KMS-11 (cell line): ENCODE measurements at regions not wholly inside any gene's neighbourhood (a gene's known extent, or its start where the extent isn't known, plus 50 kb on each side); places are given as distances from the start of the nearest gene placed in this dataset.
"Not testable (repeated sequence)": the region's sequence is repeated elsewhere in the genome, so short reads cannot be mapped to it uniquely, and the experiment has no call there.

Experiments
- H2AFZ ChIP-seq: fragments of 200-600 bp; sonication (generic); 2 replicates; pipeline ENCODE4 v1.6.1; 2016; ENCODE audit warnings: antibody characterized with exemption, mixed run types, low read depth
- H3K27ac ChIP-seq: fragments of 200-600 bp; sonication (generic); 2 replicates; pipeline ENCODE4 v1.6.1; 2016; ENCODE audit warnings: mild to moderate bottlenecking, mixed run types
- H3K27me3 ChIP-seq: fragments of 200-600 bp; sonication (generic); 2 replicates; pipeline ENCODE4 v1.6.1; 2017; ENCODE audit warnings: mild to moderate bottlenecking, low read depth, mixed run types, moderate library complexity; ENCODE audit not compliant: insufficient read depth
- H3K36me3 ChIP-seq: fragments of 200-600 bp; sonication (generic); 2 replicates; pipeline ENCODE4 v1.6.1; 2017; ENCODE audit warnings: mild to moderate bottlenecking, mixed run types; ENCODE audit not compliant: insufficient read depth
- H3K4me1 ChIP-seq: fragments of 200-600 bp; sonication (generic); 2 replicates; pipeline ENCODE4 v1.6.1; 2016; ENCODE audit warnings: mild to moderate bottlenecking, low read depth, mixed run types; ENCODE audit not compliant: poor library complexity, severe bottlenecking
- H3K4me2 ChIP-seq: fragments of 200-600 bp; sonication (generic); 2 replicates; pipeline ENCODE4 v1.7.0; 2016; ENCODE audit warnings: mild to moderate bottlenecking, mixed run types
- H3K4me3 ChIP-seq: fragments of 200-600 bp; sonication (generic); IDR thresholded peaks from 2 replicates; pipeline ENCODE4 v1.6.1; 2017; ENCODE audit warnings: low read depth, low read length, mixed read lengths; ENCODE audit not compliant: insufficient read depth
- H3K79me2 ChIP-seq: fragments of 200-600 bp; sonication (generic); 2 replicates; pipeline ENCODE4 v1.6.1; 2016; ENCODE audit warnings: low read depth, mixed run types; ENCODE audit not compliant: insufficient read depth
- H3K9ac ChIP-seq: fragments of 200-600 bp; sonication (generic); 2 replicates; pipeline ENCODE4 v1.6.1; 2016; ENCODE audit warnings: mild to moderate bottlenecking, mixed run types
- H4K20me1 ChIP-seq: fragments of 200-600 bp; sonication (generic); 2 replicates; pipeline ENCODE4 v1.6.1; 2016; ENCODE audit warnings: mild to moderate bottlenecking, mixed run types; ENCODE audit not compliant: insufficient read depth
- TF ChIP-seq, protein P1 (sequence below): fragments of 200-600 bp; sonication (generic); conservative IDR thresholded peaks from 2 replicates; pipeline ENCODE4 v1.6.1; 2017; ENCODE audit warnings: low read depth, mild to moderate bottlenecking, antibody characterized with exemption, low read length, moderate library complexity, mixed read lengths

- H4K20me1 ChIP-seq, result no peaks in the 10 kb centered on the region
- TF ChIP-seq, protein P1, sequence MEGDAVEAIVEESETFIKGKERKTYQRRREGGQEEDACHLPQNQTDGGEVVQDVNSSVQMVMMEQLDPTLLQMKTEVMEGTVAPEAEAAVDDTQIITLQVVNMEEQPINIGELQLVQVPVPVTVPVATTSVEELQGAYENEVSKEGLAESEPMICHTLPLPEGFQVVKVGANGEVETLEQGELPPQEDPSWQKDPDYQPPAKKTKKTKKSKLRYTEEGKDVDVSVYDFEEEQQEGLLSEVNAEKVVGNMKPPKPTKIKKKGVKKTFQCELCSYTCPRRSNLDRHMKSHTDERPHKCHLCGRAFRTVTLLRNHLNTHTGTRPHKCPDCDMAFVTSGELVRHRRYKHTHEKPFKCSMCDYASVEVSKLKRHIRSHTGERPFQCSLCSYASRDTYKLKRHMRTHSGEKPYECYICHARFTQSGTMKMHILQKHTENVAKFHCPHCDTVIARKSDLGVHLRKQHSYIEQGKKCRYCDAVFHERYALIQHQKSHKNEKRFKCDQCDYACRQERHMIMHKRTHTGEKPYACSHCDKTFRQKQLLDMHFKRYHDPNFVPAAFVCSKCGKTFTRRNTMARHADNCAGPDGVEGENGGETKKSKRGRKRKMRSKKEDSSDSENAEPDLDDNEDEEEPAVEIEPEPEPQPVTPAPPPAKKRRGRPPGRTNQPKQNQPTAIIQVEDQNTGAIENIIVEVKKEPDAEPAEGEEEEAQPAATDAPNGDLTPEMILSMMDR, result no peak
- no peaks in the 10 kb centered on the region for H3K79me2 ChIP-seq
- no peaks in the 10 kb centered on the region for H3K4me1 ChIP-seq
- H3K27ac ChIP-seq, result no peak overlapping the region
- no peak overlapping the region for H2AFZ ChIP-seq
- no peak overlapping the region for H3K4me2 ChIP-seq
- H3K9ac ChIP-seq, result no peak overlapping the region
- no peak overlapping the region for H3K4me3 ChIP-seq
- no peaks in the 10 kb centered on the region for H3K27me3 ChIP-seq
- no peaks in the 10 kb centered on the region for H3K36me3 ChIP-seq
These were observed 92.8 kb upstream of the TMTC2 start for GRCh38 chr12:82593901-82594396.

GRCh38 chr12:82595941-82596340, 90.8 kb upstream of the TMTC2 start:
- H3K27me3 ChIP-seq, result no peaks in the 10 kb centered on the region
- no peak overlapping the region for H2AFZ ChIP-seq
- H4K20me1 ChIP-seq, result no peaks in the 10 kb centered on the region
- no peaks in the 10 kb centered on the region for H3K4me1 ChIP-seq
- no peaks in the 10 kb centered on the region for H3K36me3 ChIP-seq
- no peak overlapping the region for H3K27ac ChIP-seq
- no peak overlapping the region for H3K9ac ChIP-seq
- no peaks in the 10 kb centered on the region for H3K79me2 ChIP-seq
- no peak overlapping the region for H3K4me3 ChIP-seq
- TF ChIP-seq, protein P1, result no peak
- H3K4me2 ChIP-seq, result no peak overlapping the region

DNA sequence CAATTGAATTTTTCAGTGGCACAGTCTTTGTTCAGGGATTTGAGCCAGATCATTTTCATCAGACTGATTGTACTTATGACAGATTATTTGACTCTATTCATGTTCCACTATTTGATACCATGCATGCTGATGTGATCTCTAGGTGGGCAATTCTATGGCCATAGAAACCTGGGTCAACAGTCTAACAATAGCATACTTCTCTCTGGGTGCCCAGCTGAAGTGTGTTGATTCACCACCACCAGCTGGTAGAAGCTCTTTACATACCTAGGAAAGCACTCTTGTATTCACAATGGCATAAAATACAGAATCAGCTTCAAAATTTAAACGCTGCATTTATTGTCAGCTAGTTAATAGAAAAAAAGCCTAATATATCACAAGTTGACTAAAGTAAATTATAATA, 90.2 kb upstream of the TMTC2 start:
- Histone ChIP-seq H3K4me3 (no peak overlapping the region), H3K4me2 (no peak overlapping the region), H3K9ac (no peak overlapping the region), H3K27ac (no peak overlapping the region), H3K36me3 (no peaks in the 10 kb centered on the region), H2AFZ (no peak overlapping the region), H3K4me1 (no peaks in the 10 kb centered on the region), H3K27me3 (no peaks in the 10 kb centered on the region), H3K79me2 (no peaks in the 10 kb centered on the region), H4K20me1 (no peaks in the 10 kb centered on the region)
- TF ChIP-seq, protein P1, result no peak

DNA sequence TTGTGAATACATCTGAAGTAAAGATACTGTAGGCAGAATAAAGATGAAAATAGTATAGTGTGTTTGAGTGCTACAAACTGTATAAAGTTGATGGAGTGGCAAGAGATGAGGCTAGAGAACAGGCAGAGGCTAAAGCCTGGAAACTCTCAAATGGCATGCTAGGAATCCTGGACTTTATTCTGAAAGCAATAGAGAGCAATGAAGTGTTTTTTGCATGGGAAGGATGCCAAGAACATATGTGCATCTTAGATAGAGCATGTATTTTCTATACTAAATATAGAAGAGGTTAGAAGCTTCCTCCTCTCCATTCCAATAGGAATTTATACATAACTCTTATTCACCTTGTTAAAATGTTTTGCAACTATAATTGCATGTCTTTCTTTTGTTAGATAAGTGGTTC, 86.3 kb upstream of the TMTC2 start:
- TF ChIP-seq, protein P1, result no peak
- Histone ChIP-seq H3K27me3 (no peaks in the 10 kb centered on the region), H3K4me2 (no peak overlapping the region), H3K9ac (no peak overlapping the region), H3K4me3 (no peak overlapping the region), H3K27ac (no peak overlapping the region), H4K20me1 (no peaks in the 10 kb centered on the region), H3K36me3 (no peaks in the 10 kb centered on the region), H3K4me1 (no peaks in the 10 kb centered on the region), H2AFZ (no peak overlapping the region), H3K79me2 (no peaks in the 10 kb centered on the region)

DNA sequence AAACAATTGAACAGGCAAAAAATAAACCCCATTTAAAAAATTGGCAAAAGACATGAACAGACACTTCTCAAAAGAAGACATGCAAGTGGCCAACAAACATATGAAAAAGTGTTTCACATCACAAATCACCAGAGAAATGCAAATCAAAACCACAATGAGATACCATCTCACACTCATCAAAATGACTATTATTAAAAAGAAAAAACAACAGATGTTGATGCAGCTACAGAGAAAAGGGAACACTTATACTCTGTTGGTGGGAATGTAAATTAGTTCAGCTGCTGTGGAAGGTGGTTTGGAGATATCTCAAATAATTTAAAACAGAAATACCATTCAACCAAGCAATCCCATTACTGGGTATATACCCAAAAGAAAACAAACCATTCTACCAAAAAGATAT, 83.1 kb upstream of the TMTC2 start:
- H4K20me1 ChIP-seq, H3K27me3 ChIP-seq, H3K79me2 ChIP-seq, H3K4me1 ChIP-seq, H3K27ac ChIP-seq, H3K9ac ChIP-seq, H2AFZ ChIP-seq, H3K4me3 ChIP-seq, H3K36me3 ChIP-seq, H3K4me2 ChIP-seq: not testable (repeated sequence)
